22Rv1 (cell line): ENCODE measurements at regions not wholly inside any gene's neighbourhood (a gene's known extent, or its start where the extent isn't known, plus 50 kb on each side); places are given as distances from the start of the nearest gene placed in this dataset.

Experiments used
- H3K27ac ChIP-seq: fragments of 450-650 bp; 2 replicates; pipeline ENCODE4 v1.5.1; 2017
- CTCF ChIP-seq: fragments of 450-650 bp; IDR thresholded peaks from 2 replicates; pipeline ENCODE4 v1.5.1; 2017; ENCODE audit warnings: mild to moderate bottlenecking
- ZFX ChIP-seq: fragments of 450-650 bp; IDR thresholded peaks from 2 replicates; pipeline ENCODE4 v1.6.1; 2017; ENCODE audit warnings: antibody characterized with exemption, borderline replicate concordance

GRCh38 chr6:44500074-44500473 is 112.6 kb downstream of the CDC5L start:
- TF ChIP-seq ZFX, result no peak
- no peak for TF ChIP-seq CTCF
- no peak overlapping the region for H3K27ac ChIP-seq

- no peak overlapping the region for H3K27ac ChIP-seq
- TF ChIP-seq ZFX (no peak), CTCF (no peak)
These were observed 116.0 kb downstream of the CDC5L start for GRCh38 chr6:44503471-44503870.

DNA sequence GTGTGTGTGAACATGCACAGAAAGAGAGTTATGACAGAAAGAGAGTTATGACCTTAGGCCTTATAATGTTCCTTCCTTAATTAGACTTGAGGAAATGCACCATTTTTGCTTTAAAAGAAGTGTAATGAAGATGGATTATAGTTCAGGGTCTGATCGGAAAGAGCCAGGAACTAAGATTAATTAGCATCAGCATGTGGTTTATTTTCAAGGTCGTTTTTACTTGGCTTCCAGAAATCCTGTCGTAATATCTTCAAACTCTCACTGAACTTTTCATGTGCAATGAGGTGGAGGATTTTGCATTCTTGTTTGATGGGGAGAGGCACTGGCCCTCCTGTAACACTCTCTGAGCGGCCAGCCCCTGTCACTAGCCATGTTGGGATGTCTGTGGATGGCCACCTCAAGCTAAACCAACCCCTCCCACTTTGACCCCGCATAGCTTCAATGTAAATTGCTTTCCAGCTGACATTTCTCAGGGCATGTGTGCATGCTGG is 116.8 kb downstream of the CDC5L start:
- no peak overlapping the region for H3K27ac ChIP-seq
- TF ChIP-seq ZFX, result no peak
- TF ChIP-seq CTCF, result no peak

DNA sequence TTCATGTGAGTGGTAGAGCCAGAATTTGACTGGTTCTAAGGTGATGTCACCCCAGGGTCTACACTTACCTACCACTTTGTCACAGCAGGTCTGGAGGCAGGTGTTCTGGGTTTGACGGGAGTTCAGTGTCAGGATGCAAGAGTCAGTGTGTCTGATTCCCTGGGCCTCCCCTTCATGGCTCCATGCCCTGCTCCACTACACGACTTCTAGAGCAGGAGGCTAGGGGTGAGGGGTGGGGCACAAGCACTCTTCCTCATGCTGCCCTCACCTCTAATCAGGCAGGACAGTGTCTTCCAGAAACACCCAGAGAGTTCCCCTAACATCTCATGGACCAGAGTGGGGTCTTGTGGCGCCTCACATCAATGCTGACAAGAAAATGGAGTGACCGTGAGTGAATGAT is 118.2 kb downstream of the CDC5L start:
- TF ChIP-seq CTCF (no peak), ZFX (no peak)

DNA sequence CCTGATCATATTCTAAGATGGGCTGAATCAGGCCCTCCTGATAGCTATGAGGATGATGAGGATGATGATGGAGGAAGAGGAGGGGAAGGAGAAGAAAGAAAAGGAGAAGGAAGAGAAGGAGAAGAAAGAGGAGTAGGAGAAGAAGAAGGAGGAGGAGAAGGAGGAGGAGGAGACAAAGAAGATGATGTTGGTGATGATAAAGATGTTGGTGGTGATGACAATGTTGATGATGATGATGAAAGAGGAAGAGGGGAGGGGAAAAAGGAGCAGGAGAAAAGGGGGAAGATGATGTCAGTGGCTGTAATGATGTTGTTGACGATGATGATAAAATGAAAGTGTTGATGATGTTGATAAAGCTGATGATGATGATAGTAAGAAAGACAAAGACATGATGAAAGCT is 119.5 kb downstream of the CDC5L start:
- TF ChIP-seq CTCF (no peak), ZFX (no peak)
- no peak overlapping the region for H3K27ac ChIP-seq

More for the DNA sequence above, 118.2 kb downstream of the CDC5L start:
- no peak overlapping the region for H3K27ac ChIP-seq

DNA sequence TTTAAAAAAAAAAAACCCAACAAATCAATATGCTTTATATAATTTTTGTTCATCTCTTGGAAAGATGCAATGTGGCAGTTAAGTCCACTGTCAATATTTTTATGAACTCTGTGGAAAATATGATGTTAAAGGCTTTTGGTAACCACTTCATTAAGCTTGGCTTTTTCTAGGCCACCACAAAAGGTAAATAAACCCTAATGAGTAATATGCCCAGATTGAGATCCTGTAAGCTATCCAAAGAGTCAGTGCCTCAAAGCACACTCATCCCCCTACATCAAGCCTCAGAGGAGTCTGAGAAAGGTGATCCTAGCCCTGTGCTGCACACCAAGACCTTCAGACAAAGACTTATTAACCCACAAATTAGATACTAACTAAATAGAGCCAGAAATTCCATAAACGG is 121.1 kb downstream of the CDC5L start:
- H3K27ac ChIP-seq, result no peak overlapping the region
- TF ChIP-seq CTCF, result no peak
- TF ChIP-seq ZFX, result no peak

DNA sequence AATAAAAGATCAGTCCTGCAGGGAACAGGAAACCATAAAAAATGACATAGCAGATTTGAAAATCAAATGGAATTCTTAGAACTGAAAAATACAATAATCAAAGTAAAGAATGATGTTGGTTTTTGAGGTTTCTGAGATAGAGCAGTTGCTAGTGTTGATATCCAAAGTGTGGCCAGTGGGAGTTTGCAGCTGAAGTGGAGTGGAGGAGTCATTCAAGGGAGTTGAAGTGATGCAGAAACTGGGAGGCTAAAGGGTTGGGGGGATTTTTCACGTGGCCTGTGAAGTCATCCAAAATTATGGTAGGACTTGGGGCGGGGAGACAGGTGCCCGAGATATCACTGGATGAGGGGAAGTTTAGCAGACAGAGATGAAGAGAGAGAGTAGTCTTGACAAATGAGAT is 123.6 kb downstream of the CDC5L start:
- TF ChIP-seq CTCF (no peak), ZFX (no peak)
- no peak overlapping the region for H3K27ac ChIP-seq
